Ovary (tissue), 7 donors: ENCODE measurements at regions not wholly inside any gene's neighbourhood (a gene's known extent, or its start where the extent isn't known, plus 50 kb on each side); places are given as distances from the start of the nearest gene placed in this dataset.

ENCODE experiments used
- DNase-seq, 5 donors: peaks; one replicate each; pipeline ENCODE4 v3.0.0-alpha.2; 2019 to 2020
- H3K27ac ChIP-seq, 2 donors: fragments of 200-600 bp; one replicate each; pipeline versions ENCODE4 v1.5.1 to v1.8.0; 2019 to 2022
- H3K27me3 ChIP-seq: fragments of 200-600 bp; one replicate; pipeline ENCODE4 v1.8.0; 2022
- H3K36me3 ChIP-seq: fragments of 200-600 bp; sonication (generic); one replicate; pipeline ENCODE4 v1.5.1; 2019
- H3K4me1 ChIP-seq: one replicate; pipeline ENCODE4 v1.8.1; 2013; ENCODE audit warnings: mild to moderate bottlenecking, moderate library complexity; ENCODE audit not compliant: insufficient read depth
- H3K4me3 ChIP-seq: fragments of 200-600 bp; sonication (generic); one replicate; pipeline ENCODE4 v1.5.1; 2017
- H3K9me3 ChIP-seq, 2 donors: fragments of 200-600 bp in 1 of 2; sonication (generic) in 1 of 2; one replicate each; pipeline versions ENCODE4 v1.5.1 to v1.8.1; 2013 to 2019; ENCODE audit warnings: mild to moderate bottlenecking in 1 of 2, moderate library complexity in 1 of 2
- CTCF ChIP-seq, 3 donors: fragments of 450-650 bp in 2 of 3; fragments of 200-600 bp in 1 of 3; IDR thresholded peaks; one replicate each; pipeline versions ENCODE4 v1.5.1 to v1.8.0; 2016 to 2022; ENCODE audit warnings: antibody characterized with exemption in 3 of 3, mild to moderate bottlenecking in 1 of 3
- EP300 ChIP-seq: sonication (generic); formaldehyde crosslinking; IDR thresholded peaks from one replicate; pipeline ENCODE4 v1.6.1; 2017; ENCODE audit warnings: antibody characterized with exemption
- POLR2A ChIP-seq: fragments of 450-650 bp; IDR thresholded peaks from one replicate; pipeline ENCODE4 v1.6.1; 2017; ENCODE audit warnings: antibody characterized with exemption, mild to moderate bottlenecking, moderate library complexity
- WGBS, 3 donors: extraction: QIAGEN DNeasy Blood & Tissue Kit in 1 of 3; methylation state at CpG; one replicate each; pipeline versions ENCODE4 v1.1.5 to v1.1.7; 2013 to 2017; 5-methylcytosine and 5-hydroxymethylcytosine counted together
- intact Hi-C, 4 donors: fragments of 100-400 bp; cut with DNase I; formaldehyde crosslinking; loops; one replicate each; pipeline versions ENCODE4 v1.11.0 to v1.15.1; 2022 to 2023
- donor health status: DM: no; HTN: no; CAD: no; lungs with moderate emphysema.
- donor health status: DM: no; HTN: no; CAD: no.
- donor health status: Bipolar disorder and iron deficiency.
- donor health status: DM: no; HTN: no; CAD: no.
- donor health status: DM: yes; HTN: yes; CAD: no.

GRCh38 chr1:34412598-34413370 lies 236.1 kb downstream of the C1orf94 start:
- intact Hi-C loops: no loop called here

GRCh38 chr1:34415140-34415539 lies 238.4 kb downstream of the C1orf94 start:
- no peak for DNase-seq
- Histone ChIP-seq H3K27me3 (no peaks in the 10 kb centered on the region), H3K27ac (no peak overlapping the region), H3K4me1 (no peaks in the 10 kb centered on the region), H3K9me3 (no peaks in the 10 kb centered on the region), H3K36me3 (no peaks in the 10 kb centered on the region), H3K4me3 (no peak overlapping the region)
- intact Hi-C loops: no loop called here
- WGBS, 3 donors: 50 to 62% (median 55%) methylated on average over 6 of the region's 6 CpGs
- no peak for TF ChIP-seq CTCF (IDR thresholded peaks at IDR 0.05)
- TF ChIP-seq POLR2A: no peak
- TF ChIP-seq EP300: no peak

More at GRCh38 chr1:34412598-34413370, 236.1 kb downstream of the C1orf94 start:
- WGBS, 3 donors: 46 to 55% (median 53%) methylated on average over 12 of the region's 12 CpGs
- DNase-seq: no peak
- no peak overlapping the region for H3K4me3 ChIP-seq
- no peaks in the 10 kb centered on the region for H3K9me3 ChIP-seq
- H3K4me1 ChIP-seq: no peaks in the 10 kb centered on the region
- no peaks in the 10 kb centered on the region for H3K36me3 ChIP-seq
- no peak overlapping the region for H3K27ac ChIP-seq
- H3K27me3 ChIP-seq: no peaks in the 10 kb centered on the region
- no peak for TF ChIP-seq EP300

GRCh38 chr1:34418166-34418565 lies 241.5 kb downstream of the C1orf94 start:
- WGBS, 3 donors: 81 to 89% (median 86%) methylated on average over 3 of the region's 3 CpGs
- Histone ChIP-seq H3K4me3 (no peak overlapping the region), H3K27me3 (no peaks in the 10 kb centered on the region), H3K9me3 (no peaks in the 10 kb centered on the region), H3K4me1 (no peaks in the 10 kb centered on the region), H3K36me3 (no peaks in the 10 kb centered on the region), H3K27ac (no peak overlapping the region)
- intact Hi-C loops: no loop called here
- no peak for TF ChIP-seq EP300
- no peak for TF ChIP-seq CTCF (IDR thresholded peaks at IDR 0.05)
- TF ChIP-seq POLR2A: no peak
- no peak for DNase-seq

GRCh38 chr1:34419663-34420136 lies 243.0 kb downstream of the C1orf94 start:
- Histone ChIP-seq H3K4me3 (no peak overlapping the region), H3K36me3 (no peaks in the 10 kb centered on the region), H3K27me3 (no peaks in the 10 kb centered on the region), H3K4me1 (no peaks in the 10 kb centered on the region), H3K27ac (no peak overlapping the region), H3K9me3 (no peaks in the 10 kb centered on the region)
- 18 to 33% (median 24%) methylated on average over 5 of the region's 5 CpGs for WGBS, 3 donors
- intact Hi-C loops: no loop called here
- TF ChIP-seq EP300: no peak
- TF ChIP-seq CTCF (IDR thresholded peaks at IDR 0.05): no peak
- TF ChIP-seq POLR2A: no peak
- DNase-seq: no peak

GRCh38 chr1:34425046-34425445 lies 248.3 kb downstream of the C1orf94 start:
- Histone ChIP-seq H3K4me3 (no peak overlapping the region), H3K36me3 (no peaks in the 10 kb centered on the region), H3K9me3 (no peaks in the 10 kb centered on the region), H3K4me1 (no peaks in the 10 kb centered on the region), H3K27me3 (no peaks in the 10 kb centered on the region), H3K27ac (no peak overlapping the region)
- WGBS, 3 donors: 19 to 29% (median 22%) methylated on average over 5 of the region's 5 CpGs
- TF ChIP-seq CTCF (IDR thresholded peaks at IDR 0.05) (no peak), POLR2A (no peak)
- intact Hi-C loops: no loop called here
- no peak for DNase-seq
